ENCODE measurements at regions not wholly inside any gene's neighbourhood (a gene's known extent, or its start where the extent isn't known, plus 50 kb on each side); places are given as distances from the start of the nearest gene placed in this dataset.

DNA sequence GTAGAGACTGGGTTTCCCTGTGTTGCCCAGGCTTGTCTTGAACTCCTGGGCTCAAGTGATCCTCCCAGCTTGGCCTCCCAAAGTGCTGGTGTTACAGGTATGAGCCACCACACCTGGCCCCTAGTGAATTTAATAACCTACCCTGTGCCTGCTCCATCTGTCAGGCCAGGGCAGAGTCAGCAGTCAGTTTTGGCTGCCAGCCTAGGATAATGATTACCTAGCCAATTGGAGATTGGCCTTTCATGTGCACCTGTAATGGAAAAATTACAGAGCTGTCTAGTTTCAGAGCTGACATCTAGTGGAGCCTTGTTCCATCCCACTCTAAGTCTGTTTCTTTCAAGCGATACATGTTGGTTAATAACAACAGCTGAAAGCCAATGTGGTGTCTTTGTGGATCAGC, 92.0 kb downstream of the DIRAS3 start:
- Histone ChIP-seq H3K27ac (ENCODE audit: low read depth in 1 of 2, low read length in 2 of 2) (no peak overlapping the region), H3K9me3 (ENCODE audit: control insufficient read depth in 4 of 4, low read length in 3 of 4) (peaks cover 0 to 14% (median 5%) of the 10 kb centered on the region in 4 donors), H3K36me3 (ENCODE audit: control insufficient read depth in 4 of 4, insufficient read depth in 3 of 4, low read depth in 1 of 4, low read length in 3 of 4) (no peaks in the 10 kb centered on the region), H3K4me1 (ENCODE audit: control insufficient read depth in 4 of 4, insufficient read depth in 4 of 4, low read length in 3 of 4) (no peaks in the 10 kb centered on the region), H3K4me3 (ENCODE audit: low read depth in 1 of 3, low read length in 3 of 3) (no peak overlapping the region), H3K9ac (ENCODE audit: low read depth in 1 of 2, low read length in 2 of 2) (no peak overlapping the region), H3K27me3 (ENCODE audit: control insufficient read depth in 4 of 4, insufficient read depth in 4 of 4, low read length in 3 of 4) (no peaks in the 10 kb centered on the region)
- no peak for DNase-seq (ENCODE audit: low spot score)
- 99% methylated on average over 1 of the region's 1 CpG for WGBS
- TF ChIP-seq RXRA (IDR thresholded peaks at IDR 0.05) = no peak
- TF ChIP-seq YY1 (IDR thresholded peaks at IDR 0.05) = no peak

DNA sequence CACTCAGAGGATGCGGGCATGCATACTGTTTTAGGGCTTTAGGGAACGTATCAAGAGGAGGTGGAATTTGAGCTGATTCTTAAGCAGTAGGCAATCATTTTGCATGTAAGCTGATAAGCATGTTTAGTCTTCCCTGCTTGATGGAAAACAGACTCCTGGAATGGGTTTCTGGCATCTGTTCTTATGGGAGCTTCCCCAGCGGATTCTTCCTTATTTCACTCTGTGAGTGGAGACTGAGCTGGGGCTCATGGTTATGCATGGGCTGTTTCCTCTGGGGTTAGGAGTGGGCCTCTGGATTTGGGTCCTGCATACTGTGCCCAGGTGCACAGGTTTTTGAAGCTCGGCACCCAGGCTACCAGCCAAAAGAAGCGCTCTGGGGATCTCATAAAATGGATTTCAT, 93.4 kb downstream of the DIRAS3 start:
- no peak overlapping the region for H3K27ac ChIP-seq (ENCODE audit: low read depth in 1 of 2, low read length in 2 of 2)
- peaks cover 0 to under 1% (median 0%) of the 10 kb centered on the region in 4 donors for H3K9me3 ChIP-seq (ENCODE audit: control insufficient read depth in 4 of 4, low read length in 3 of 4)
- no peak overlapping the region for H3K4me3 ChIP-seq (ENCODE audit: low read depth in 1 of 3, low read length in 3 of 3)
- no peaks in the 10 kb centered on the region for H3K27me3 ChIP-seq (ENCODE audit: control insufficient read depth in 4 of 4, insufficient read depth in 4 of 4, low read length in 3 of 4)
- no peak overlapping the region for H3K9ac ChIP-seq (ENCODE audit: low read depth in 1 of 2, low read length in 2 of 2)
- no peak for DNase-seq (ENCODE audit: low spot score)
- TF ChIP-seq NR2F2 (IDR thresholded peaks at IDR 0.05) = peak; percentile 22
- TF ChIP-seq, protein P1, sequence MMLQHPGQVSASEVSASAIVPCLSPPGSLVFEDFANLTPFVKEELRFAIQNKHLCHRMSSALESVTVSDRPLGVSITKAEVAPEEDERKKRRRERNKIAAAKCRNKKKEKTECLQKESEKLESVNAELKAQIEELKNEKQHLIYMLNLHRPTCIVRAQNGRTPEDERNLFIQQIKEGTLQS (IDR thresholded peaks at IDR 0.05) = no peak
- WGBS = 89% methylated on average over 5 of the region's 5 CpGs
- H3K36me3 ChIP-seq (ENCODE audit: control insufficient read depth in 4 of 4, insufficient read depth in 3 of 4, low read depth in 1 of 4, low read length in 3 of 4) = no peaks in the 10 kb centered on the region
- H3K4me1 ChIP-seq (ENCODE audit: control insufficient read depth in 4 of 4, insufficient read depth in 4 of 4, low read length in 3 of 4) = no peaks in the 10 kb centered on the region

DNA sequence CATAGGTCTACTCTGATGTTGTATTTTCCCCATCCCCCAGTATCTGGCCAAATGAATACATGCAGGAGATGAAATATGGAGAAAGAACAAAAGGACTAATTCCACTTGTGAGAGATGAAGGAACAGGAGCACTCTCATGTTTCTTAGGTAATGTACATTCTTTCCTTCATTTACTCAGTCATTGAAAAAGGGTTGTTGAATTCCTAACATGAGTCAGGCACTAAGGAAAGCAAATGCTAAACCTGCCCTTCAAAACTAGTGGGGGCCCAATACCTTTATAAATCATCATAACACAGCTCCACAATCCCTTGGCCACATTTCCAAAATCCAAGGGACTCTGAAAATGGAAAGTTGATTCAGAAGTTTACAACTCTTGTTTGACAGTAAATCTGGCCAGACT, 94.3 kb downstream of the DIRAS3 start:
- Histone ChIP-seq H3K27ac (ENCODE audit: low read depth in 1 of 2, low read length in 2 of 2) (no peak overlapping the region), H3K36me3 (ENCODE audit: control insufficient read depth in 4 of 4, insufficient read depth in 3 of 4, low read depth in 1 of 4, low read length in 3 of 4) (no peaks in the 10 kb centered on the region), H3K9me3 (ENCODE audit: control insufficient read depth in 4 of 4, low read length in 3 of 4) (no peaks in the 10 kb centered on the region), H3K4me1 (ENCODE audit: control insufficient read depth in 4 of 4, insufficient read depth in 4 of 4, low read length in 3 of 4) (no peaks in the 10 kb centered on the region), H3K4me3 (ENCODE audit: low read depth in 1 of 3, low read length in 3 of 3) (no peak overlapping the region), H3K9ac (ENCODE audit: low read depth in 1 of 2, low read length in 2 of 2) (no peak overlapping the region), H3K27me3 (ENCODE audit: control insufficient read depth in 4 of 4, insufficient read depth in 4 of 4, low read length in 3 of 4) (no peaks in the 10 kb centered on the region)
- TF ChIP-seq HNF4A (conservative IDR thresholded peaks at IDR 0.05) (no peak), GABPA (IDR thresholded peaks at IDR 0.05 in 1 of 2, conservative IDR thresholded peaks at IDR 0.05 in 1 of 2) (no peak), TAF1 (conservative IDR thresholded peaks at IDR 0.05) (no peak), YY1 (IDR thresholded peaks at IDR 0.05) (no peak), FOXA2 (IDR thresholded peaks at IDR 0.05) (no peak), HNF4G (IDR thresholded peaks at IDR 0.05) (no peak), JUND (IDR thresholded peaks at IDR 0.05) (no peak), SP1 (IDR thresholded peaks at IDR 0.05) (no peak), FOXA1 (IDR thresholded peaks at IDR 0.05) (no peak), RXRA (IDR thresholded peaks at IDR 0.05) (no peak), RAD21 (IDR thresholded peaks at IDR 0.05) (no peak)
- TF ChIP-seq, protein P1 (IDR thresholded peaks at IDR 0.05) = no peak
- TF ChIP-seq, protein P2, sequence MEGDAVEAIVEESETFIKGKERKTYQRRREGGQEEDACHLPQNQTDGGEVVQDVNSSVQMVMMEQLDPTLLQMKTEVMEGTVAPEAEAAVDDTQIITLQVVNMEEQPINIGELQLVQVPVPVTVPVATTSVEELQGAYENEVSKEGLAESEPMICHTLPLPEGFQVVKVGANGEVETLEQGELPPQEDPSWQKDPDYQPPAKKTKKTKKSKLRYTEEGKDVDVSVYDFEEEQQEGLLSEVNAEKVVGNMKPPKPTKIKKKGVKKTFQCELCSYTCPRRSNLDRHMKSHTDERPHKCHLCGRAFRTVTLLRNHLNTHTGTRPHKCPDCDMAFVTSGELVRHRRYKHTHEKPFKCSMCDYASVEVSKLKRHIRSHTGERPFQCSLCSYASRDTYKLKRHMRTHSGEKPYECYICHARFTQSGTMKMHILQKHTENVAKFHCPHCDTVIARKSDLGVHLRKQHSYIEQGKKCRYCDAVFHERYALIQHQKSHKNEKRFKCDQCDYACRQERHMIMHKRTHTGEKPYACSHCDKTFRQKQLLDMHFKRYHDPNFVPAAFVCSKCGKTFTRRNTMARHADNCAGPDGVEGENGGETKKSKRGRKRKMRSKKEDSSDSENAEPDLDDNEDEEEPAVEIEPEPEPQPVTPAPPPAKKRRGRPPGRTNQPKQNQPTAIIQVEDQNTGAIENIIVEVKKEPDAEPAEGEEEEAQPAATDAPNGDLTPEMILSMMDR (IDR thresholded peaks at IDR 0.05; ENCODE audit: low read depth, low read length, missing input control) = no peak
- no peak for DNase-seq (ENCODE audit: low spot score)

Measured in liver (tissue), 8 donors.